Loucy (cell line): ENCODE measurements at regions not wholly inside any gene's neighbourhood (a gene's known extent, or its start where the extent isn't known, plus 50 kb on each side); places are given as distances from the start of the nearest gene placed in this dataset.

Experiments used
- H2AFZ ChIP-seq: fragments of 200-600 bp; sonication (generic); 2 replicates; pipeline ENCODE4 v1.6.0; 2016; ENCODE audit warnings: antibody characterized with exemption, mild to moderate bottlenecking, low read length, moderate library complexity
- H3F3A ChIP-seq: fragments of 200-600 bp; 2 replicates; pipeline ENCODE4 v1.6.0; 2016; ENCODE audit warnings: antibody characterized with exemption, low read depth, mild to moderate bottlenecking
- H3K27me3 ChIP-seq: fragments of 200-600 bp; sonication (generic); 2 replicates; pipeline ENCODE4 v1.6.1; 2014; ENCODE audit warnings: low read length, mild to moderate bottlenecking; ENCODE audit not compliant: insufficient read depth, poor library complexity, severe bottlenecking
- H3K36me3 ChIP-seq: fragments of 200-600 bp; sonication (generic); 2 replicates; pipeline ENCODE4 v1.6.1; 2016; ENCODE audit warnings: low read length; ENCODE audit not compliant: insufficient read depth
- H3K4me1 ChIP-seq: fragments of 200-600 bp; sonication (generic); 2 replicates; pipeline ENCODE4 v1.5.1; 2014; ENCODE audit warnings: low read length, mild to moderate bottlenecking; ENCODE audit not compliant: insufficient read depth, poor library complexity, severe bottlenecking
- H3K4me2 ChIP-seq: fragments of 200-600 bp; sonication (generic); 2 replicates; pipeline ENCODE4 v1.6.0; 2014; ENCODE audit warnings: antibody characterized with exemption, low read length, low read depth, mild to moderate bottlenecking; ENCODE audit not compliant: poor library complexity, severe bottlenecking
- H3K4me3 ChIP-seq: fragments of 200-600 bp; sonication (generic); 2 replicates; pipeline ENCODE4 v1.5.1; 2014; ENCODE audit warnings: low read length, mild to moderate bottlenecking, mixed read lengths; ENCODE audit not compliant: poor library complexity, severe bottlenecking
- H3K79me2 ChIP-seq: fragments of 200-600 bp; sonication (generic); 2 replicates; pipeline ENCODE4 v1.6.1; 2014; ENCODE audit warnings: low read length; ENCODE audit not compliant: insufficient read depth
- H3K9ac ChIP-seq: fragments of 200-600 bp; sonication (generic); 2 replicates; pipeline ENCODE4 v1.6.0; 2014; ENCODE audit warnings: mild to moderate bottlenecking, low read depth, low read length, moderate library complexity; ENCODE audit not compliant: poor library complexity, severe bottlenecking
- H3K9me2 ChIP-seq: fragments of 200-600 bp; sonication (generic); replicated peaks from 2 replicates; pipeline ENCODE4 v1.6.1; 2016; ENCODE audit warnings: low read depth, low read length, mixed read lengths
- H3K9me3 ChIP-seq: fragments of 200-600 bp; sonication (generic); 2 replicates; pipeline ENCODE4 v1.6.1; 2014; ENCODE audit warnings: mild to moderate bottlenecking, antibody characterized with exemption, low read length, low read depth; ENCODE audit not compliant: insufficient read depth
- H4K20me1 ChIP-seq: fragments of 200-600 bp; sonication (generic); 2 replicates; pipeline ENCODE4 v1.6.0; 2014; ENCODE audit warnings: antibody characterized with exemption, low read length, mild to moderate bottlenecking; ENCODE audit not compliant: insufficient read depth, poor library complexity, severe bottlenecking
- CTCF ChIP-seq: fragments of 200-600 bp; sonication (generic); conservative IDR thresholded peaks from 2 replicates; pipeline ENCODE4 v1.5.1; 2014; ENCODE audit warnings: mild to moderate bottlenecking, antibody characterized with exemption, low read length
- EZH2phosphoT487 ChIP-seq: fragments of 200-600 bp; IDR thresholded peaks from 2 replicates; pipeline ENCODE4 v1.6.1; 2018; ENCODE audit warnings: antibody characterized with exemption, mild to moderate bottlenecking, moderate library complexity, borderline replicate concordance

DNA sequence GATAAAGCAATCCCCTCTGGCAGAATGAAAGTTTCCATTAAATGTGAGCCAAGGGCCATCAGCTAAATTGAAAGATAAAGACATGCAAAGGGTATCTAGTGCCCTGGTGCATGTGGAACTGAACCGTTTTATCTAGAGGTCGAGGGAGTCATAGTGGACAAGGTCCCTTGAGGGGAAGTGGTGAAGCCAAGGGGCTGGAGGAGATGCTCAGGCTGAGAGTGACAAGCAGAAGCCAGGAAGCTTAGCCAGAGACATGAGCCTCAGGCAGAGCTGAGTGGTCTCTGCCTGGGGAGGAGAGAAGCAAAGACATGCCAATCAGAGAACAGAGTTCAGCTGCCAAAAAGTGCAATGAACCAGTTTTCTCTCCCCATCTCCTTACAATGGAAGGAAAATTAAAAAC lies 68.1 kb upstream of the SLC10A2 start:
- Histone ChIP-seq H2AFZ (no peak overlapping the region), H3K9me2 (no peaks in the 10 kb centered on the region), H3K27me3 (no peaks in the 10 kb centered on the region), H3K4me3 (no peak overlapping the region), H3F3A (no peaks in the 10 kb centered on the region), H3K4me2 (no peak overlapping the region), H3K36me3 (no peaks in the 10 kb centered on the region), H3K9ac (no peak overlapping the region), H3K4me1 (no peaks in the 10 kb centered on the region), H3K9me3 (no peaks in the 10 kb centered on the region), H4K20me1 (no peaks in the 10 kb centered on the region), H3K79me2 (no peaks in the 10 kb centered on the region)
- TF ChIP-seq CTCF (no peak), EZH2phosphoT487 (no peak)

GRCh38 chr13:103133556-103133955 lies 67.3 kb upstream of the SLC10A2 start:
- no peaks in the 10 kb centered on the region for H3K4me1 ChIP-seq
- no peaks in the 10 kb centered on the region for H3F3A ChIP-seq
- H3K9me3 ChIP-seq, result no peaks in the 10 kb centered on the region
- no peak overlapping the region for H3K9ac ChIP-seq
- TF ChIP-seq CTCF (no peak), EZH2phosphoT487 (no peak)
- H4K20me1 ChIP-seq, result no peaks in the 10 kb centered on the region
- no peak overlapping the region for H2AFZ ChIP-seq
- H3K4me3 ChIP-seq, result no peak overlapping the region
- no peaks in the 10 kb centered on the region for H3K9me2 ChIP-seq
- H3K36me3 ChIP-seq, result no peaks in the 10 kb centered on the region
- H3K79me2 ChIP-seq, result no peaks in the 10 kb centered on the region
- no peaks in the 10 kb centered on the region for H3K27me3 ChIP-seq
- no peak overlapping the region for H3K4me2 ChIP-seq

DNA sequence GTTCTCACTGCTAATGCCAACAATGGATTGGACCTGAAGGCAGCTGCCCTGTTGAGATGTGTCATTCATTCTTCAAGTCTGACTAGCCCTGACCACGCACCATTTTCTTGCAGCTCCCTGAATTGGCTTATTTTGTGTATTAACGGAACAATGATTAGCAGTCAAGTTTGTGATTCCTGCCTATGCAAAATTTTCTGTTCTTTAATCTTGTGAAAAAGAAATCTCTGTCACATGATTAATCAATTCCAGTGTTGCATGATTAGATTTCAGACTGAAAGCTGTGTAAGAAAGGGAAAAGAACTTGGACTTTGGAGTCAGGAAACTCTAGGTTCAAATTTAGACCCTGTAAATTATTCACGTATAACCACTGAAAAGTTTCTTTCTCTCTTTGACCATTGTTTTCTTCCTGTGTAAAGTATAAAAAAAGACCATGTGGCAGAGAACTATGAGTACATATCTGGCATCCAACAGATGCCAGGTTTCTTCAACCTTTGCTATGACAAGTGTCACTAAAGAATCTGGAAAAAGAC lies 64.5 kb upstream of the SLC10A2 start:
- H3K9me3 ChIP-seq, result 0 out of 2 replicates have a peak, but pooled peaks cover 4% of the 10 kb centered on the region
- H3F3A ChIP-seq, result no peaks in the 10 kb centered on the region
- no peak overlapping the region for H3K9ac ChIP-seq
- no peaks in the 10 kb centered on the region for H3K4me1 ChIP-seq
- no peaks in the 10 kb centered on the region for H3K9me2 ChIP-seq
- H3K4me3 ChIP-seq, result no peak overlapping the region
- no peaks in the 10 kb centered on the region for H3K79me2 ChIP-seq
- no peak overlapping the region for H2AFZ ChIP-seq
- H3K27me3 ChIP-seq, result no peaks in the 10 kb centered on the region
- TF ChIP-seq EZH2phosphoT487 (no peak), CTCF (no peak)
- no peak overlapping the region for H3K4me2 ChIP-seq
- no peaks in the 10 kb centered on the region for H3K36me3 ChIP-seq
- H4K20me1 ChIP-seq, result no peaks in the 10 kb centered on the region
